Thymus (tissue), 11 donors: ENCODE measurements at regions not wholly inside any gene's neighbourhood (a gene's known extent, or its start where the extent isn't known, plus 50 kb on each side); places are given as distances from the start of the nearest gene placed in this dataset.
A peak's percentile ranks its signal among the peaks of the same experiment; 100 is the strongest.
"Not testable (repeated sequence)": the region's sequence is repeated elsewhere in the genome, so short reads cannot be mapped to it uniquely, and the experiment has no call there.

Experiments
- DNase-seq, 9 donors: peaks; one replicate each; pipeline ENCODE4 v3.0.0-alpha.2; 2013; ENCODE audit warnings: low spot score in 9 of 9, low read depth in 6 of 9, missing footprints in 1 of 9
- H3K27ac ChIP-seq, 2 donors: one replicate each; pipeline ENCODE4 v1.5.1; 2013; ENCODE audit warnings: control low read depth in 1 of 2, low read depth in 1 of 2, low read length in 1 of 2, mild to moderate bottlenecking in 1 of 2, moderate library complexity in 1 of 2
- H3K27me3 ChIP-seq, 2 donors: one replicate each; pipeline ENCODE4 v1.5.1; 2013; ENCODE audit warnings: low read length in 1 of 2; ENCODE audit not compliant: control insufficient read depth in 2 of 2, insufficient read depth in 1 of 2
- H3K36me3 ChIP-seq, 2 donors: one replicate each; pipeline ENCODE4 v1.5.1; 2013; ENCODE audit warnings: low read length in 1 of 2, mild to moderate bottlenecking in 1 of 2, moderate library complexity in 1 of 2; ENCODE audit not compliant: control insufficient read depth in 2 of 2, insufficient read depth in 2 of 2
- H3K4me1 ChIP-seq, 2 donors: one replicate each; pipeline ENCODE4 v1.5.1; 2013; ENCODE audit warnings: low read length in 2 of 2; ENCODE audit not compliant: control insufficient read depth in 2 of 2, insufficient read depth in 2 of 2
- H3K4me3 ChIP-seq, 2 donors: one replicate each; pipeline ENCODE4 v1.5.1; 2013; ENCODE audit warnings: low read length in 2 of 2, control low read depth in 1 of 2, mild to moderate bottlenecking in 1 of 2
- H3K9me3 ChIP-seq, 2 donors: one replicate each; pipeline ENCODE4 v1.5.1; 2013; ENCODE audit warnings: low read length in 1 of 2, mild to moderate bottlenecking in 1 of 2; ENCODE audit not compliant: control insufficient read depth in 2 of 2, insufficient read depth in 1 of 2
- WGBS: extraction: QIAGEN DNeasy Blood & Tissue Kit; methylation state at CpG from one replicate; pipeline ENCODE4 v1.1.7; 2013; 5-methylcytosine and 5-hydroxymethylcytosine counted together
- donor health status: healthy.

DNA sequence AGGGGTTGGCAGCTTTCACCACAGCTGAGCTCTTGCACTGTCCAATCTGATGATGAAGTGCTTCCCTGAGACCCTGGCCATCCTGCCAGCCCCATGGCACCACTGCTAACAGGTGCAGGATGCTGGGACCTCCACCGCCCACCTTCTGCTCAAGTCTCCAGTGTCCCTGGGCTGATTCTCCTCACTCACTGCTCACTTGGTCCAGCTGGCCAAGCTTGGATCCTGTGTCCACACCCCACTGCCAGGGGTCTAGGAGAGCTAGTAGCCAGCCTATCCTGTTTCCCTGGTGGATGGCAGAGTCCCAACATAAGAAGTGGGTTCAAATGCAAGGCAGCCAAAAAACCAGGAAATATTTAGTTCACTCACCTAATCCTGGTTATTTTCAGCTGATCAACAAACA, 217.2 kb upstream of the IRF2BP2 start:
- DNase-seq, result no peak
- Histone ChIP-seq H3K27ac (no peak overlapping the region), H3K9me3 (no peaks in the 10 kb centered on the region), H3K4me3 (no peak overlapping the region), H3K36me3 (no peaks in the 10 kb centered on the region), H3K4me1 (peaks cover 0 to 16% of the 10 kb centered on the region in 2 donors), H3K27me3 (no peaks in the 10 kb centered on the region)
- WGBS, result 100% methylated on average over 1 of the region's 1 CpG

- WGBS, result 98% methylated on average over 7 of the region's 7 CpGs
- H3K36me3 ChIP-seq, result no peaks in the 10 kb centered on the region
- peaks cover 0 to 16% of the 10 kb centered on the region in 2 donors for H3K4me1 ChIP-seq
- DNase-seq, result no peak
- H3K9me3 ChIP-seq, result no peaks in the 10 kb centered on the region
- no peaks in the 10 kb centered on the region for H3K27me3 ChIP-seq
- no peak overlapping the region for H3K27ac ChIP-seq
- no peak overlapping the region for H3K4me3 ChIP-seq
Observed at GRCh38 chr1:234826352-234826751, 216.4 kb upstream of the IRF2BP2 start.

GRCh38 chr1:234825498-234826165, 215.7 kb upstream of the IRF2BP2 start:
- no peak overlapping the region for H3K27ac ChIP-seq
- H3K36me3 ChIP-seq, result no peaks in the 10 kb centered on the region
- H3K4me3 ChIP-seq, result no peak overlapping the region
- 52% methylated on average over 7 of the region's 7 CpGs for WGBS
- DNase-seq, result peak in 1 of 9 donors; percentile 39
- peaks cover 0 to 14% of the 10 kb centered on the region in 2 donors for H3K4me1 ChIP-seq
- H3K27me3 ChIP-seq, result no peaks in the 10 kb centered on the region
- H3K9me3 ChIP-seq, result no peaks in the 10 kb centered on the region

DNA sequence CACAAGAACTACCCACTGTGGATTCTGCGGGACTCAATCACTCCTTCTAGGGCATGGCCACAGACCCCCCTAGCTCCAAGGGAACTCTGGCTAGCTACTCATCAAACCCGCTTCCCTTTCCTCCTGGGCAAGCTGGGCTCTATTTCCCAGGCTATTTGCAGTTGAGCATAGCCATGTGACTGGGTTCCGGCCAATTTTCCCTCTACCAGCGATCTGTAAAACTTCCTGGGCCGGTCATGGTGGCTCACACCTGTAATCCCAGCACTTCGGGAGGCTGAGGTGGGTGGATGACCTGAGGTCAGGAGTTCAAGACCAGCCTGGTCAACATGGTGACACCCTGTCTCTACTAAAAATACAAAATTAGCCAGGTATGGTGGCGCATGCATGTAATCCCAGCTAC, 214.9 kb upstream of the IRF2BP2 start:
- H3K27ac ChIP-seq, H3K36me3 ChIP-seq, DNase-seq, H3K27me3 ChIP-seq, H3K9me3 ChIP-seq, H3K4me3 ChIP-seq: not testable (repeated sequence)
- WGBS, result 99% methylated on average over 7 of the region's 7 CpGs
- peaks cover 0 to 11% of the 10 kb centered on the region in 2 donors for H3K4me1 ChIP-seq

DNA sequence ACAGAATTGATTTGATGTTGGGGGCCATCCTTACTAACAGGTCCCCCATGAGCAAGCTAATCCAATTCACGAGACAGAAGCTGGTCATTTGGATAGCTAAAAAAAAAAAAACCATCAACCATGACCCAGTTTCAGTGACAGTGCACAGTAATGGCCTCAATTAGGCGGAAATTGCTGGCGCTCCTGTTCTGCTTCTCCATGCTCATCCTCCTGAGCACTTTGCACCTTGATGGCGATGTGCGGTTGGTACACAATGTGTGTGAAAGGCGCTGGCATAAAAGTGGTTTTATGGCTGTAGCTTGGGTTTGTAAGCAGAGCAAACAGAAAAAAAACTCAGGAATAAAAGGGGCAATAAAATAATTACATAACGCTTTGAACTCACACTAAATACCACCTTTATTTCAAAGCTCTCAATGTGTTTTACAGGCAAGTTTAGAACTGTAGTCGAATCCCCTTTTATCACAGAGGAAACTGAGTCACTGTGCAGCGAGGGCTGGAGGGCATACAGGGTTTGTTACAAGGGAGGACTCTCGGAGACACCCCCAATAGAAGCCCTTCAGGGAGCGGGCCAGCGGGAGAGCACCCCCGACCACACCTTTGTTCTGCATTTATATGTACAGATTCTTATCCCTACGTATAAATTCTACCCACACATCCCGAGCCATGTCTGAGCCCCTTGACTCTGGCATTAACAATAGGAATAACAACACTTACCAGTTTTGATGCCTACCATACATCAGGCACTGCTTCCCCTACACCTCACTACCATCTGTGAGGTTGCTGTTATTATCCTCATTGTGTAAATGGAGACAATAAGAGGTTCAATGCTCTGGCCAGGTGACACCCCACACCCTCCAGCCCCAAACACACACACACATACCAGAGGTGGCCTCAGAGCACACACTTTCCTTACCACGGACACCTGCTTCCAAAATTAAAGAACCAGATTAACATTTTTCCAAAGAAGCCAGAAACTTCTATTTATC, 213.5 kb upstream of the IRF2BP2 start:
- no peaks in the 10 kb centered on the region for H3K36me3 ChIP-seq
- H3K27ac ChIP-seq, result no peak overlapping the region
- no peak for DNase-seq
- no peak overlapping the region for H3K4me3 ChIP-seq
- no peaks in the 10 kb centered on the region for H3K27me3 ChIP-seq
- H3K4me1 ChIP-seq, result peaks cover 0 to 7% of the 10 kb centered on the region in 2 donors
- WGBS, result 97% methylated on average over 16 of the region's 16 CpGs
- H3K9me3 ChIP-seq, result no peaks in the 10 kb centered on the region

DNA sequence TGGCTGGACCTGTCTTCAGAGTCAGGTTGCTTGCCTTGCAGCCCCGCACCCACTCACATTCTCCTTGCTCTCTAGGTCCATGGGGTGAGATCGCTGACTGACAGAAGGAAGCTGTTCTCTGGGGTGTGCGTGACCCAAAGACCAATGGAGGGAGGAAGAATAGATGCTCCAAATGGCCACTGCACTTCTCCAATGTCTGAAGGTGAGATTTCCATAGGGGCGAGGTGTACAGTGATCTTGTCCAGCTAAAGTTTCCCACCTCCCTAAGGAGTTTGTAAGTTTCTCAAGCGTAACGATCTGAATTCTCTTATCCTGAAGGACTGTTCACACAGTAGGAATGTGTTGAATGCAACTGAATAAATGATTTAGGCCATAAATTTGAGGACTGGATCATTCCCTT, 211.9 kb upstream of the IRF2BP2 start:
- no peaks in the 10 kb centered on the region for H3K27me3 ChIP-seq
- 98% methylated on average over 6 of the region's 6 CpGs for WGBS
- H3K4me3 ChIP-seq, result no peak overlapping the region
- peaks cover 0 to 7% of the 10 kb centered on the region in 2 donors for H3K4me1 ChIP-seq
- no peak for DNase-seq
- no peaks in the 10 kb centered on the region for H3K36me3 ChIP-seq
- H3K9me3 ChIP-seq, result no peaks in the 10 kb centered on the region
- no peak overlapping the region for H3K27ac ChIP-seq

DNA sequence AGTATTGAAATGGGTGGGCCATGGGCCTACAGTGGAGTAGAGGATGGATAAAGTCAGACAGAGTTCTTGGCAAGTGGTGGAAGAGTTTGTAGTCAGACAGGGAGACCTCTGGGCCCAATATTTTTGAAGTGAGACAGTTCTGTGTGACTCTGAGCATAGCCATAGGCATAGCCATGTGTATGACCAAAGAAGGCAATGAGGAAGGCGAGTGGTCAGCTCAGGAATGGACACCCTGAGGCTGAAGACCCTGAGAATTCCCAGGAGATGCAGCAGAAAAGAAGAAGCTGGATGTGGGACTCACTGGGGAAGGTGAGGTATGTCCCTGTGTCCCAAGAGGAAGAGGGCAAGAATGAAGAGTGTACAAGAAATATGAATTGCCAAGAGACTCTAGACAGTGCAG, 210.6 kb upstream of the IRF2BP2 start:
- no peaks in the 10 kb centered on the region for H3K36me3 ChIP-seq
- H3K4me3 ChIP-seq, result no peak overlapping the region
- peaks cover 0 to 3% of the 10 kb centered on the region in 2 donors for H3K4me1 ChIP-seq
- H3K9me3 ChIP-seq, result no peaks in the 10 kb centered on the region
- DNase-seq, result no peak
- no peaks in the 10 kb centered on the region for H3K27me3 ChIP-seq
- no peak overlapping the region for H3K27ac ChIP-seq
- WGBS, result 87% methylated on average over 1 of the region's 1 CpG

- 98% methylated on average over 6 of the region's 7 CpGs for WGBS
- H3K36me3 ChIP-seq, H3K4me3 ChIP-seq, H3K27ac ChIP-seq, DNase-seq, H3K4me1 ChIP-seq, H3K27me3 ChIP-seq, H3K9me3 ChIP-seq: not testable (repeated sequence)
Observed at GRCh38 chr1:234819845-234820244, 209.9 kb upstream of the IRF2BP2 start.

DNA sequence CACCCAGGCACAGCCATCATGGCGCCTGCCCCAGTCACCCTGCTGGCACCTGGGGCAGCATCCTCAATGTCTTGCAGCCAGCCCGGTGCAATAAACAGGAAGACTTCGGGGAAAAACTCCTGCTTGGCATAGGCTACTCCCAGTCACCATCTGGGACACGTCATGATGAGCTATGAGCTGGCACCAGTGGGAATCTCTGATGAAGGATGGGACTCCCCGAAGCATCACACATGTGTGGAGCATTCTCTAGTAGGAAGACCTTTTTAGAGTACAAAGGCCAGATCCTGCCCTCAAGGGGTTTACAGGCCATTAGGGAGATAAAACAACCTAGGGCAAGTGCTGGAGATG, 208.0 kb upstream of the IRF2BP2 start:
- not testable (repeated sequence) for H3K27me3 ChIP-seq, H3K27ac ChIP-seq, H3K36me3 ChIP-seq, DNase-seq, H3K4me3 ChIP-seq, H3K9me3 ChIP-seq, H3K4me1 ChIP-seq
- 98% methylated on average over 3 of the region's 5 CpGs for WGBS
